ENCODE measurements at regions not wholly inside any gene's neighbourhood (a gene's known extent, or its start where the extent isn't known, plus 50 kb on each side); places are given as distances from the start of the nearest gene placed in this dataset.

- TF ChIP-seq CTCF (IDR thresholded peaks at IDR 0.05): no peak
- no peak for TF ChIP-seq POLR2AphosphoS5 (IDR thresholded peaks at IDR 0.05)
- no peak for TF ChIP-seq POLR2A (IDR thresholded peaks at IDR 0.05)
- intact Hi-C loops (cut with DNase I; ENCODE audit: low total_unique reads): no loop called here
Observed at GRCh38 chr7:156094350-156095146, 282.3 kb upstream of the SHH start.

GRCh38 chr7:156092307-156092706 is 280.0 kb upstream of the SHH start:
- intact Hi-C loops (cut with DNase I; ENCODE audit: low total_unique reads): no loop called here

More at GRCh38 chr7:156094350-156095146, 282.3 kb upstream of the SHH start:
- Histone ChIP-seq H3K4me3 (no peak overlapping the region), H3K36me3 (no peaks in the 10 kb centered on the region), H3K27me3 (peaks cover 0 to 16% of the 10 kb centered on the region in 2 donors), H3K27ac (no peak overlapping the region), H3K9me3 (no peaks in the 10 kb centered on the region), H3K4me1 (no peaks in the 10 kb centered on the region)
- no peak for DNase-seq (ENCODE audit: low spot score in 2 of 2)

GRCh38 chr7:156091519-156092080 is 279.3 kb upstream of the SHH start:
- no peak overlapping the region for H3K4me3 ChIP-seq
- no peak for DNase-seq (ENCODE audit: low spot score in 2 of 2)
- H3K27me3 ChIP-seq: peaks cover 0 to 21% of the 10 kb centered on the region in 2 donors
- intact Hi-C loops (cut with DNase I; ENCODE audit: low total_unique reads): no loop called here
- H3K36me3 ChIP-seq: no peaks in the 10 kb centered on the region
- H3K27ac ChIP-seq: no peak overlapping the region
- no peaks in the 10 kb centered on the region for H3K4me1 ChIP-seq
- H3K9me3 ChIP-seq: no peaks in the 10 kb centered on the region
- TF ChIP-seq POLR2A (IDR thresholded peaks at IDR 0.05): no peak
- no peak for TF ChIP-seq POLR2AphosphoS5 (IDR thresholded peaks at IDR 0.05)
- TF ChIP-seq CTCF (IDR thresholded peaks at IDR 0.05): no peak

More at GRCh38 chr7:156092307-156092706, 280.0 kb upstream of the SHH start:
- DNase-seq (ENCODE audit: low spot score in 2 of 2): no peak
- Histone ChIP-seq H3K36me3 (no peaks in the 10 kb centered on the region), H3K27ac (no peak overlapping the region), H3K4me3 (no peak overlapping the region), H3K4me1 (no peaks in the 10 kb centered on the region), H3K27me3 (peaks cover 0 to 21% of the 10 kb centered on the region in 2 donors), H3K9me3 (no peaks in the 10 kb centered on the region)
- TF ChIP-seq POLR2AphosphoS5 (IDR thresholded peaks at IDR 0.05) (no peak), POLR2A (IDR thresholded peaks at IDR 0.05) (no peak), CTCF (IDR thresholded peaks at IDR 0.05) (no peak)

- Histone ChIP-seq H3K27ac (no peak overlapping the region), H3K27me3 (peaks cover 0 to 21% of the 10 kb centered on the region in 2 donors), H3K36me3 (no peaks in the 10 kb centered on the region), H3K9me3 (no peaks in the 10 kb centered on the region), H3K4me1 (no peaks in the 10 kb centered on the region), H3K4me3 (no peak overlapping the region)
- TF ChIP-seq CTCF (IDR thresholded peaks at IDR 0.05) (no peak), POLR2AphosphoS5 (IDR thresholded peaks at IDR 0.05) (no peak), POLR2A (IDR thresholded peaks at IDR 0.05) (no peak)
- no peak for DNase-seq (ENCODE audit: low spot score in 2 of 2)
- intact Hi-C loops (cut with DNase I; ENCODE audit: low total_unique reads): no loop called here
Observed at GRCh38 chr7:156090988-156091387, 278.7 kb upstream of the SHH start.

- H3K27me3 ChIP-seq: peaks cover 0 to 6% of the 10 kb centered on the region in 2 donors
- intact Hi-C loops (cut with DNase I; ENCODE audit: low total_unique reads): no loop called here
- H3K4me1 ChIP-seq: no peaks in the 10 kb centered on the region
- H3K27ac ChIP-seq: no peak overlapping the region
- no peaks in the 10 kb centered on the region for H3K36me3 ChIP-seq
- TF ChIP-seq POLR2AphosphoS5 (IDR thresholded peaks at IDR 0.05) (no peak), CTCF (IDR thresholded peaks at IDR 0.05) (no peak), POLR2A (IDR thresholded peaks at IDR 0.05) (no peak)
- H3K4me3 ChIP-seq: no peak overlapping the region
- no peaks in the 10 kb centered on the region for H3K9me3 ChIP-seq
- DNase-seq (ENCODE audit: low spot score in 2 of 2): no peak
Observed at GRCh38 chr7:156089222-156089621, 277.0 kb upstream of the SHH start.

Measured in breast epithelium (tissue), 4 donors.